ENCODE measurements at regions not wholly inside any gene's neighbourhood (a gene's known extent, or its start where the extent isn't known, plus 50 kb on each side); places are given as distances from the start of the nearest gene placed in this dataset.
A peak's percentile ranks its signal among the peaks of the same experiment; 100 is the strongest.

- DNase-seq (ENCODE audit: low spot score): peak; percentile 27
- 84% methylated on average over 25 of the region's 25 CpGs for WGBS
- Histone ChIP-seq H3K9ac (ENCODE audit: low read depth in 1 of 2, low read length in 2 of 2) (no peak overlapping the region), H3K36me3 (ENCODE audit: control insufficient read depth in 4 of 4, insufficient read depth in 3 of 4, low read depth in 1 of 4, low read length in 3 of 4) (no peaks in the 10 kb centered on the region), H3K27ac (ENCODE audit: low read depth in 1 of 2, low read length in 2 of 2) (no peak overlapping the region), H3K4me3 (ENCODE audit: low read depth in 1 of 3, low read length in 3 of 3) (no peak overlapping the region), H3K9me3 (ENCODE audit: control insufficient read depth in 4 of 4, low read length in 3 of 4) (no peaks in the 10 kb centered on the region), H3K4me1 (ENCODE audit: control insufficient read depth in 4 of 4, insufficient read depth in 4 of 4, low read length in 3 of 4) (no peaks in the 10 kb centered on the region), H3K27me3 (ENCODE audit: control insufficient read depth in 4 of 4, insufficient read depth in 4 of 4, low read length in 3 of 4) (no peaks in the 10 kb centered on the region)
- no peak for TF ChIP-seq SP1 (IDR thresholded peaks at IDR 0.05)
Measured at GRCh38 chr7:155993420-155994278, 181.4 kb upstream of the SHH start.

GRCh38 chr7:155992974-155993373 lies 180.7 kb upstream of the SHH start:
- Histone ChIP-seq H3K9me3 (ENCODE audit: control insufficient read depth in 4 of 4, low read length in 3 of 4) (no peaks in the 10 kb centered on the region), H3K4me1 (ENCODE audit: control insufficient read depth in 4 of 4, insufficient read depth in 4 of 4, low read length in 3 of 4) (no peaks in the 10 kb centered on the region), H3K27ac (ENCODE audit: low read depth in 1 of 2, low read length in 2 of 2) (no peak overlapping the region), H3K27me3 (ENCODE audit: control insufficient read depth in 4 of 4, insufficient read depth in 4 of 4, low read length in 3 of 4) (no peaks in the 10 kb centered on the region), H3K36me3 (ENCODE audit: control insufficient read depth in 4 of 4, insufficient read depth in 3 of 4, low read depth in 1 of 4, low read length in 3 of 4) (no peaks in the 10 kb centered on the region), H3K4me3 (ENCODE audit: low read depth in 1 of 3, low read length in 3 of 3) (no peak overlapping the region), H3K9ac (ENCODE audit: low read depth in 1 of 2, low read length in 2 of 2) (no peak overlapping the region)
- no peak for TF ChIP-seq EGR1 (IDR thresholded peaks at IDR 0.05; ENCODE audit: low read depth in 2 of 2)
- no peak for TF ChIP-seq FOXA2 (IDR thresholded peaks at IDR 0.05)
- TF ChIP-seq SP1 (IDR thresholded peaks at IDR 0.05): no peak
- TF ChIP-seq ZBTB33 (IDR thresholded peaks at IDR 0.05): no peak
- no peak for TF ChIP-seq REST (IDR thresholded peaks at IDR 0.05)
- TF ChIP-seq YY1 (IDR thresholded peaks at IDR 0.05): no peak
- TF ChIP-seq MAX (IDR thresholded peaks at IDR 0.05): no peak
- no peak for TF ChIP-seq ATF3 (IDR thresholded peaks at IDR 0.05)
- no peak for TF ChIP-seq CTCF (IDR thresholded peaks at IDR 0.05; ENCODE audit: low read depth, low read length, missing input control)
- no peak for TF ChIP-seq RAD21 (IDR thresholded peaks at IDR 0.05)
- 88% methylated on average over 9 of the region's 9 CpGs for WGBS
- DNase-seq (ENCODE audit: low spot score): peak; percentile 19
